Tibial artery (tissue), 4 donors: ENCODE measurements at regions not wholly inside any gene's neighbourhood (a gene's known extent, or its start where the extent isn't known, plus 50 kb on each side); places are given as distances from the start of the nearest gene placed in this dataset.

Source experiments
- DNase-seq, 2 donors: peaks; one replicate each; pipeline ENCODE4 v3.0.0-alpha.2; 2019
- H3K27ac ChIP-seq, 2 donors: fragments of 200-600 bp; sonication (generic) in 1 of 2; 1 replicate in 1 of 2; 2 replicates in 1 of 2; pipeline ENCODE4 v1.5.1; 2018 to 2019; ENCODE audit warnings: mild to moderate bottlenecking in 1 of 2
- H3K27me3 ChIP-seq, 2 donors: fragments of 200-600 bp; sonication (generic) in 1 of 2; one replicate each; pipeline versions ENCODE4 v1.5.1 to v1.6.0; 2016 to 2019
- H3K36me3 ChIP-seq, 3 donors: fragments of 200-600 bp; sonication (generic) in 2 of 3; one replicate each; pipeline ENCODE4 v1.5.1; 2016 to 2019; ENCODE audit warnings: mild to moderate bottlenecking in 2 of 3
- H3K4me1 ChIP-seq, 4 donors: fragments of 200-600 bp; sonication (generic) in 2 of 4; 1 replicate in 3 of 4; 2 replicates in 1 of 4; pipeline ENCODE4 v1.5.1; 2016 to 2019
- H3K4me3 ChIP-seq, 2 donors: fragments of 200-600 bp; sonication (generic) in 1 of 2; 1 replicate in 1 of 2; 2 replicates in 1 of 2; pipeline ENCODE4 v1.5.1; 2018 to 2019; ENCODE audit warnings: mild to moderate bottlenecking in 2 of 2
- H3K9me3 ChIP-seq, 3 donors: fragments of 200-600 bp; sonication (generic) in 1 of 3; one replicate each; pipeline ENCODE4 v1.5.1; 2016 to 2019
- intact Hi-C: fragments of 100-400 bp; cut with DNase I; formaldehyde crosslinking; loops from one replicate; pipeline ENCODE4 v1.15.0; 2023; ENCODE audit warnings: low total_unique reads
- TF ChIP-seq, protein P1 (sequence below), 2 experiments: fragments of 200-600 bp in 1 of 2; fragments of 450-650 bp in 1 of 2; IDR thresholded peaks; one replicate each; pipeline ENCODE4 v1.5.1; 2017 to 2019; ENCODE audit warnings: antibody characterized with exemption in 2 of 2, mild to moderate bottlenecking in 1 of 2, moderate library complexity in 1 of 2

DNA sequence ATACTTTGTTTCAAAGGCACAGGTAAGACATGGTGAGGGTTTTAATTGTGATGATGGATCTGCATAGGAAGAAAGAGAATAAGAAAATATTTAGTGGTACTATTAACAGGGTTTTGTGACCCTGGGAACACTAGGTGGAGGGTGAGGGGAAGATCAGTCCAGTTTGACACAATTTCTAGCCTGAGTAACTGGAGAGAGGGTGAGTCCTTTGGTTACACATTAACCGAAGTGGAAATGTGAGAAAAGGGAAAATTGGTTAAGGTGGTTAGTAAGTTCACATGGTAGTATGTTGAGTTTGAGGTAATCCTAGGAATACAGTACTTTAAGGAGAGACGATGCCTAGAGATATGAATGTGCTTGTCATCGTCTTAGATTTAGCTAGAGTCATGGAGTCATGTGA is 54.8 kb upstream of the POU3F2 start:
- TF ChIP-seq, protein P1, sequence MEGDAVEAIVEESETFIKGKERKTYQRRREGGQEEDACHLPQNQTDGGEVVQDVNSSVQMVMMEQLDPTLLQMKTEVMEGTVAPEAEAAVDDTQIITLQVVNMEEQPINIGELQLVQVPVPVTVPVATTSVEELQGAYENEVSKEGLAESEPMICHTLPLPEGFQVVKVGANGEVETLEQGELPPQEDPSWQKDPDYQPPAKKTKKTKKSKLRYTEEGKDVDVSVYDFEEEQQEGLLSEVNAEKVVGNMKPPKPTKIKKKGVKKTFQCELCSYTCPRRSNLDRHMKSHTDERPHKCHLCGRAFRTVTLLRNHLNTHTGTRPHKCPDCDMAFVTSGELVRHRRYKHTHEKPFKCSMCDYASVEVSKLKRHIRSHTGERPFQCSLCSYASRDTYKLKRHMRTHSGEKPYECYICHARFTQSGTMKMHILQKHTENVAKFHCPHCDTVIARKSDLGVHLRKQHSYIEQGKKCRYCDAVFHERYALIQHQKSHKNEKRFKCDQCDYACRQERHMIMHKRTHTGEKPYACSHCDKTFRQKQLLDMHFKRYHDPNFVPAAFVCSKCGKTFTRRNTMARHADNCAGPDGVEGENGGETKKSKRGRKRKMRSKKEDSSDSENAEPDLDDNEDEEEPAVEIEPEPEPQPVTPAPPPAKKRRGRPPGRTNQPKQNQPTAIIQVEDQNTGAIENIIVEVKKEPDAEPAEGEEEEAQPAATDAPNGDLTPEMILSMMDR (IDR thresholded peaks at IDR 0.05), result no peak
- Histone ChIP-seq H3K4me1 (no peaks in the 10 kb centered on the region), H3K4me3 (no peak overlapping the region), H3K9me3 (no peaks in the 10 kb centered on the region), H3K36me3 (no peaks in the 10 kb centered on the region), H3K27me3 (peaks cover 0 to 5% of the 10 kb centered on the region in 2 donors), H3K27ac (no peak overlapping the region)
- intact Hi-C loops, result no loop called here
- no peak for DNase-seq

DNA sequence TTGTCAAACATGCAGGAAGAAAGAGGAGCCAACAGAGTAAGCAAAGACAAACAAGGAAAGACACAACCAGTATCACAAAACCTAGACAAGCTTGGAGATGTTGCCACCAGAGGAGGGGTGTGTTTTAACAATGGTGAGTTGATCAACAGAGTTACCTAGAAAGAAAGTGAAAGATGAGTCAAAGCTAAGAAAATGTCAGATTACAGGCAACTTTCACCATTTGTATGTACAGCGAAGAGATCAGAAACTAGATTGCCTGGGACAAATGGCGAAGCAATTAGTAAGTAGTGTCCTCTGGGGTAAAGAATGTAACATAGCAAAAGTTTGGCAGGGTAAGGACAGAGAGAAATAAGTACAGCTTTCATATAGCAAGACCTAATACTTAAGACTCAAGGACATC is 51.6 kb upstream of the POU3F2 start:
- DNase-seq, result no peak
- H3K36me3 ChIP-seq, result no peaks in the 10 kb centered on the region
- TF ChIP-seq, protein P1 (IDR thresholded peaks at IDR 0.05), result no peak
- H3K4me3 ChIP-seq, result no peak overlapping the region
- H3K27ac ChIP-seq, result no peak overlapping the region
- no peaks in the 10 kb centered on the region for H3K9me3 ChIP-seq
- peaks cover 0 to 15% of the 10 kb centered on the region in 2 donors for H3K27me3 ChIP-seq
- intact Hi-C loops, result no loop called here
- H3K4me1 ChIP-seq, result no peaks in the 10 kb centered on the region

DNA sequence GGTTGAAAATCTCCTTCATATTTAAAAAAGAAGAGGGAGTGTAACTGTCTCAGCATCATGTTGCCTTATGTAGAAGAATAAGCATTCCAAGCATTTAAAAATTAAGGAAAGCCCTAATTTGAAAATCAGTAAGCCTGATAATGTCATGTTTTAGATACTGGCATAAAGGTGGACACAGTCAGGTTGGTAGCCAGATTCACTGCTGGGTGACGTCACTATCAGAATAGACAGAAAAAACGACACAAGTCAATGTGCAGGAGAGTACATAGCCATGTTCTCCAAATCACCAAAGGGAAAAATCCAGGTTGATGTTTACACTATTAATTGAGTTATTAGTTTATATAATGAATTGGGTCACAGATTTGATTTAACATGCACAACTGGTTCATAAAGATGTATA is 50.8 kb upstream of the POU3F2 start:
- intact Hi-C loops, result no loop called here
- Histone ChIP-seq H3K4me1 (no peaks in the 10 kb centered on the region), H3K4me3 (no peak overlapping the region), H3K27me3 (peaks cover 0 to 23% of the 10 kb centered on the region in 2 donors), H3K36me3 (no peaks in the 10 kb centered on the region), H3K9me3 (no peaks in the 10 kb centered on the region), H3K27ac (no peak overlapping the region)
- TF ChIP-seq, protein P1 (IDR thresholded peaks at IDR 0.05), result no peak
- no peak for DNase-seq
